ENCODE measurements at regions not wholly inside any gene's neighbourhood (a gene's known extent, or its start where the extent isn't known, plus 50 kb on each side); places are given as distances from the start of the nearest gene placed in this dataset.
A peak's percentile ranks its signal among the peaks of the same experiment; 100 is the strongest.

DNA sequence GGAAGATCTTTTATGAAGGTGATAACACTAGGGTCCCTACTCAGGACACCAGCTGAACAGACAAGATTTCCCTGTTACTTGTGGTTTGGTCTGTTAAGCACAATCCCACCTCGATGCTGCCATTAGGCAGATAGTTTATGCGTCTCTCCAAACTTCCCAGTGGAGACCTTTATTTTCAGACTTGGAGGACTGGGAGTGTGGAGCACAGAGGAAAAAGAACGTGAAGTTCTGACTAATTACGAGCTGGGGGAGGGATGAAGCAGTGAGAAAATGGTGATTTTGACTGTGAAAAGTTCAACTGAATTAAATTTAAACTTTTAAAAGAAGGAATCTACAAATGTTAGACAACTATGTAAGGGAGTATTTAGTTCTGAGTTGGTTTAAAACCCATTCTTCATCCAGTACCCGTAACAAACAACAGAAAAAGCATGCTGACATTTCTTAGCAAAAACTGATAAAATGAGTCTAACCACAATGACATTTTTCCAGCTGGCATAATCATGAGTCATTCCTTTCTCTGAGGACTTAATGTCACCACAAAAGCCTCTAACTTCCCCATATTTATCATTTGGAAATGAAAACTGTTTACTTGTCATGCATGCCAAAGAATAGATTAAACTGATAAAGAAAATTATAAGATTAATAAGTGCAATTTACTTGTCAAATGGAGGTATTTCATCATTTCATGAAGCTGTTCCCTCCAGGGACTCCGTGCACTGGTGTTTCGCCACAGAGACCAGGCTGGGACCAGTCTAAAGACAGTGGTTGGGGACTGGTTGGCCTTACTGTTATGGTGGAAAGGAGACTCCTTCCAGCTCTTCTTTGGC lies 113.3 kb upstream of the SSTR4 start:
- no peak for DNase-seq (ENCODE audit: insufficient read length, low spot score, missing footprints)
- Histone ChIP-seq H3K9me3 (ENCODE audit: low read depth, low read length) (no peaks in the 10 kb centered on the region), H3K36me3 (ENCODE audit: insufficient read depth, low read length) (no peaks in the 10 kb centered on the region), H3K27me3 (ENCODE audit: insufficient read depth, low read length) (peaks cover 22% of the 10 kb centered on the region), H3K4me1 (ENCODE audit: insufficient read depth, low read length) (peaks cover 10% of the 10 kb centered on the region), H3K4me2 (ENCODE audit: insufficient read depth, low read length) (no peak overlapping the region), H3K79me2 (ENCODE audit: insufficient read depth, low read length) (no peaks in the 10 kb centered on the region), H3K27ac (ENCODE audit: low read depth, low read length) (no peak overlapping the region), H4K20me1 (ENCODE audit: insufficient read depth, low read length) (no peaks in the 10 kb centered on the region), H3K4me3 (ENCODE audit: insufficient read depth, low read length) (no peak overlapping the region), H2AFZ (ENCODE audit: low read length) (no peak overlapping the region)
- TF ChIP-seq, protein P1, sequence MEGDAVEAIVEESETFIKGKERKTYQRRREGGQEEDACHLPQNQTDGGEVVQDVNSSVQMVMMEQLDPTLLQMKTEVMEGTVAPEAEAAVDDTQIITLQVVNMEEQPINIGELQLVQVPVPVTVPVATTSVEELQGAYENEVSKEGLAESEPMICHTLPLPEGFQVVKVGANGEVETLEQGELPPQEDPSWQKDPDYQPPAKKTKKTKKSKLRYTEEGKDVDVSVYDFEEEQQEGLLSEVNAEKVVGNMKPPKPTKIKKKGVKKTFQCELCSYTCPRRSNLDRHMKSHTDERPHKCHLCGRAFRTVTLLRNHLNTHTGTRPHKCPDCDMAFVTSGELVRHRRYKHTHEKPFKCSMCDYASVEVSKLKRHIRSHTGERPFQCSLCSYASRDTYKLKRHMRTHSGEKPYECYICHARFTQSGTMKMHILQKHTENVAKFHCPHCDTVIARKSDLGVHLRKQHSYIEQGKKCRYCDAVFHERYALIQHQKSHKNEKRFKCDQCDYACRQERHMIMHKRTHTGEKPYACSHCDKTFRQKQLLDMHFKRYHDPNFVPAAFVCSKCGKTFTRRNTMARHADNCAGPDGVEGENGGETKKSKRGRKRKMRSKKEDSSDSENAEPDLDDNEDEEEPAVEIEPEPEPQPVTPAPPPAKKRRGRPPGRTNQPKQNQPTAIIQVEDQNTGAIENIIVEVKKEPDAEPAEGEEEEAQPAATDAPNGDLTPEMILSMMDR (IDR thresholded peaks at IDR 0.05; ENCODE audit: extremely low read depth, low read depth, low read length) = no peak

- H4K20me1 ChIP-seq (ENCODE audit: insufficient read depth, low read length) = no peaks in the 10 kb centered on the region
- H3K9me3 ChIP-seq (ENCODE audit: low read depth, low read length) = no peaks in the 10 kb centered on the region
- no peak for DNase-seq (ENCODE audit: insufficient read length, low spot score, missing footprints)
- H2AFZ ChIP-seq (ENCODE audit: low read length) = no peak overlapping the region
- H3K27me3 ChIP-seq (ENCODE audit: insufficient read depth, low read length) = peaks cover 22% of the 10 kb centered on the region
- no peaks in the 10 kb centered on the region for H3K36me3 ChIP-seq (ENCODE audit: insufficient read depth, low read length)
- no peaks in the 10 kb centered on the region for H3K79me2 ChIP-seq (ENCODE audit: insufficient read depth, low read length)
- H3K4me3 ChIP-seq (ENCODE audit: insufficient read depth, low read length) = no peak overlapping the region
- no peak overlapping the region for H3K4me2 ChIP-seq (ENCODE audit: insufficient read depth, low read length)
- TF ChIP-seq, protein P1 (IDR thresholded peaks at IDR 0.05; ENCODE audit: extremely low read depth, low read depth, low read length) = no peak
- H3K27ac ChIP-seq (ENCODE audit: low read depth, low read length) = no peak overlapping the region
- peaks cover 10% of the 10 kb centered on the region for H3K4me1 ChIP-seq (ENCODE audit: insufficient read depth, low read length)
Measured at GRCh38 chr20:22922987-22923386, 112.1 kb upstream of the SSTR4 start.

- TF ChIP-seq, protein P1 (IDR thresholded peaks at IDR 0.05; ENCODE audit: extremely low read depth, low read depth, low read length) = no peak
- no peaks in the 10 kb centered on the region for H3K36me3 ChIP-seq (ENCODE audit: insufficient read depth, low read length)
Measured at GRCh38 chr20:22924046-22924737, 110.9 kb upstream of the SSTR4 start.

GRCh38 chr20:22924949-22925612 lies 110.0 kb upstream of the SSTR4 start:
- no peak overlapping the region for H3K4me3 ChIP-seq (ENCODE audit: insufficient read depth, low read length)
- H3K9me3 ChIP-seq (ENCODE audit: low read depth, low read length) = no peaks in the 10 kb centered on the region
- H3K27me3 ChIP-seq (ENCODE audit: insufficient read depth, low read length) = peaks cover 22% of the 10 kb centered on the region
- H3K79me2 ChIP-seq (ENCODE audit: insufficient read depth, low read length) = no peaks in the 10 kb centered on the region
- no peak overlapping the region for H3K4me2 ChIP-seq (ENCODE audit: insufficient read depth, low read length)
- TF ChIP-seq, protein P1 (IDR thresholded peaks at IDR 0.05; ENCODE audit: extremely low read depth, low read depth, low read length) = no peak
- H3K36me3 ChIP-seq (ENCODE audit: insufficient read depth, low read length) = no peaks in the 10 kb centered on the region
- DNase-seq (ENCODE audit: insufficient read length, low spot score, missing footprints) = no peak
- peaks cover 10% of the 10 kb centered on the region for H3K4me1 ChIP-seq (ENCODE audit: insufficient read depth, low read length)
- no peak overlapping the region for H3K27ac ChIP-seq (ENCODE audit: low read depth, low read length)
- H2AFZ ChIP-seq (ENCODE audit: low read length) = no peak overlapping the region
- no peaks in the 10 kb centered on the region for H4K20me1 ChIP-seq (ENCODE audit: insufficient read depth, low read length)

More at GRCh38 chr20:22924046-22924737, 110.9 kb upstream of the SSTR4 start:
- Histone ChIP-seq H2AFZ (ENCODE audit: low read length) (no peak overlapping the region), H3K4me2 (ENCODE audit: insufficient read depth, low read length) (no peak overlapping the region), H3K9me3 (ENCODE audit: low read depth, low read length) (no peaks in the 10 kb centered on the region), H3K27ac (ENCODE audit: low read depth, low read length) (no peak overlapping the region), H3K4me1 (ENCODE audit: insufficient read depth, low read length) (peaks cover 10% of the 10 kb centered on the region), H4K20me1 (ENCODE audit: insufficient read depth, low read length) (no peaks in the 10 kb centered on the region), H3K79me2 (ENCODE audit: insufficient read depth, low read length) (no peaks in the 10 kb centered on the region), H3K27me3 (ENCODE audit: insufficient read depth, low read length) (peaks cover 22% of the 10 kb centered on the region), H3K4me3 (ENCODE audit: insufficient read depth, low read length) (no peak overlapping the region)
- DNase-seq (ENCODE audit: insufficient read length, low spot score, missing footprints) = peak; percentile 10

Data from osteoblast (primary cell).